ENCODE measurements at regions not wholly inside any gene's neighbourhood (a gene's known extent, or its start where the extent isn't known, plus 50 kb on each side); places are given as distances from the start of the nearest gene placed in this dataset.

DNA sequence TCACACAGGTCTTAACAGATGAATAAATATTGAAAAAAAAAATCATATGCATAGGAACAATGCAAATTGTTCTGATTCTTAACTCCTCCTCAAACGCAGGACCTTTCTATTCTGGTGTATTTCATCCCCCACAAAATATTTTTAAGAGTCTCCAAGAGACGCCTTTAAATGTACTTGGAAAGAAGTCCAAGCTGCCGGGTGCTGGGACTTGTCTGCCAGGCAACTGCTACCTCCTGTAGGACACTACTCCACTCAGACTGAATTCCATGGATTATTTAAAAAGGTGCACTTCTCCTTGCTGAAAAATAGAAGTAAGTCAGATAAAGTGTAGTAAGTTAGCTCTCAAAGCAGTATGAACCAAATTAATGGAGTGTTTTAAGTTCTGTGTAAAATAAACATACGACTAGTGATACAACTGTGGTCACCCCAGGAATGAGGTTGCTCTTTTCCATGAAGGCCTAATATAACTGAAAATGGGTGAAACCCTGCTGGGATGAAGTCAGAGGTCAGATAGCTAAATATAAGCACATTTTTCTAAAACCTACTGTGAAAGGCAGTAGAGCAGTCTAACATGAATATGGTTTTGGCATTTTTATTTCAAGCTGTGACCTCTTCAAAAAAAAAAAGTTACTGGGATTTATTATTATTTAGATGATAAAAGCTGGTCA, 189.2 kb upstream of the PBX1 start:
- BruUV-seq (replicated peaks): no TSS peak
- no peak for ATAC-seq (ENCODE audit: low read depth)
- POLR2A ChIA-PET (ENCODE audit: unreplicated experiment): no interaction called here

More for the DNA sequence above, 189.2 kb upstream of the PBX1 start:
- no peak overlapping the region for H3K9ac ChIP-seq (ENCODE audit: low read depth, low read length)
- H3K79me1 ChIP-seq (ENCODE audit: low read depth in 1 of 2, low read length in 2 of 2): no peaks in the 10 kb centered on the region
- dilution Hi-C loops (cut with HindIII; ENCODE audit: low sequenced_read_pairs, unreplicated experiment): no loop called here
- H2BK5ac ChIP-seq (ENCODE audit: low read depth, low read length, poor library complexity, severe bottlenecking): no peak overlapping the region
- in situ Hi-C loops (cut with MboI; ENCODE audit: low sequenced_read_pairs): no loop called here
- no peak overlapping the region for H3K27ac ChIP-seq (ENCODE audit: insufficient read depth, low read length)
- no peak overlapping the region for H2BK15ac ChIP-seq (ENCODE audit: low read depth, low read length)
- H4K91ac ChIP-seq (ENCODE audit: insufficient read depth, low read depth, low read length): no peak overlapping the region
- H3K9me3 ChIP-seq (ENCODE audit: control insufficient read depth, insufficient read depth, low read length): peaks cover 3% of the 10 kb centered on the region; the same call in 1 of the 2 replicates
- no peak overlapping the region for H3K14ac ChIP-seq (replicated peaks; ENCODE audit: low read depth, low read length)
- H4K20me1 ChIP-seq (ENCODE audit: insufficient read depth, low read length): no peaks in the 10 kb centered on the region
- no peak for DNase-seq
- no peak overlapping the region for H4K5ac ChIP-seq (ENCODE audit: low read depth, low read length)
- H3K4me3 ChIP-seq (ENCODE audit: insufficient read depth, low read depth, low read length): no peak overlapping the region
- H3K23ac ChIP-seq (ENCODE audit: low read depth, low read length): no peak overlapping the region
- H3K4me2 ChIP-seq (ENCODE audit: low read depth, low read length): no peak overlapping the region
- H4K8ac ChIP-seq (ENCODE audit: low read depth in 2 of 2, low read length in 2 of 2): no peak overlapping the region
- no peak overlapping the region for H2AFZ ChIP-seq (replicated peaks; ENCODE audit: low read length, poor library complexity)
- no CpG with 5 or more reads among the region's 4 CpGs for WGBS, 2 experiments (ENCODE audit: extremely low coverage in 2 of 2, insufficient read length in 1 of 2)
- H3K18ac ChIP-seq (ENCODE audit: low read depth, low read length): no peak overlapping the region
- H2BK20ac ChIP-seq (ENCODE audit: low read depth, low read length): no peak overlapping the region
- no peaks in the 10 kb centered on the region for H3K4me1 ChIP-seq (ENCODE audit: control insufficient read depth, insufficient read depth, low read length)
- intact Hi-C loops (cut with micrococcal nuclease): no loop called here
- no peak overlapping the region for H3K56ac ChIP-seq (ENCODE audit: extremely low read depth, insufficient read depth, low read length)
- TF ChIP-seq CEBPB (IDR thresholded peaks at IDR 0.05; ENCODE audit: low read depth, low read length) (no peak), CHD1 (IDR thresholded peaks at IDR 0.05; ENCODE audit: low read depth, low read length) (no peak), POLR2A (IDR thresholded peaks at IDR 0.05; ENCODE audit: low read depth, low read length) (no peak), RAD21 (IDR thresholded peaks at IDR 0.05; ENCODE audit: low read length) (no peak), BHLHE40 (IDR thresholded peaks at IDR 0.05; ENCODE audit: low read depth, low read length) (no peak), RFX5 (IDR thresholded peaks at IDR 0.05; ENCODE audit: low read depth, low read length) (no peak), MAFK (IDR thresholded peaks at IDR 0.05; ENCODE audit: low read depth, low read length) (no peak), MAZ (IDR thresholded peaks at IDR 0.05; ENCODE audit: borderline replicate concordance, low read depth, low read length) (no peak), FOS (IDR thresholded peaks at IDR 0.05; ENCODE audit: low read depth, low read length) (no peak), MXI1 (IDR thresholded peaks at IDR 0.05; ENCODE audit: borderline replicate concordance, low read depth, low read length) (no peak), RCOR1 (IDR thresholded peaks at IDR 0.05; ENCODE audit: insufficient replicate concordance, low read length) (no peak), SMC3 (IDR thresholded peaks at IDR 0.05; ENCODE audit: low read depth, low read length) (no peak)
- TF ChIP-seq, protein P1, sequence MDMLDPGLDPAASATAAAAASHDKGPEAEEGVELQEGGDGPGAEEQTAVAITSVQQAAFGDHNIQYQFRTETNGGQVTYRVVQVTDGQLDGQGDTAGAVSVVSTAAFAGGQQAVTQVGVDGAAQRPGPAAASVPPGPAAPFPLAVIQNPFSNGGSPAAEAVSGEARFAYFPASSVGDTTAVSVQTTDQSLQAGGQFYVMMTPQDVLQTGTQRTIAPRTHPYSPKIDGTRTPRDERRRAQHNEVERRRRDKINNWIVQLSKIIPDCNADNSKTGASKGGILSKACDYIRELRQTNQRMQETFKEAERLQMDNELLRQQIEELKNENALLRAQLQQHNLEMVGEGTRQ (IDR thresholded peaks at IDR 0.05; ENCODE audit: low read depth, low read length): no peak
- TF ChIP-seq, protein P2, sequence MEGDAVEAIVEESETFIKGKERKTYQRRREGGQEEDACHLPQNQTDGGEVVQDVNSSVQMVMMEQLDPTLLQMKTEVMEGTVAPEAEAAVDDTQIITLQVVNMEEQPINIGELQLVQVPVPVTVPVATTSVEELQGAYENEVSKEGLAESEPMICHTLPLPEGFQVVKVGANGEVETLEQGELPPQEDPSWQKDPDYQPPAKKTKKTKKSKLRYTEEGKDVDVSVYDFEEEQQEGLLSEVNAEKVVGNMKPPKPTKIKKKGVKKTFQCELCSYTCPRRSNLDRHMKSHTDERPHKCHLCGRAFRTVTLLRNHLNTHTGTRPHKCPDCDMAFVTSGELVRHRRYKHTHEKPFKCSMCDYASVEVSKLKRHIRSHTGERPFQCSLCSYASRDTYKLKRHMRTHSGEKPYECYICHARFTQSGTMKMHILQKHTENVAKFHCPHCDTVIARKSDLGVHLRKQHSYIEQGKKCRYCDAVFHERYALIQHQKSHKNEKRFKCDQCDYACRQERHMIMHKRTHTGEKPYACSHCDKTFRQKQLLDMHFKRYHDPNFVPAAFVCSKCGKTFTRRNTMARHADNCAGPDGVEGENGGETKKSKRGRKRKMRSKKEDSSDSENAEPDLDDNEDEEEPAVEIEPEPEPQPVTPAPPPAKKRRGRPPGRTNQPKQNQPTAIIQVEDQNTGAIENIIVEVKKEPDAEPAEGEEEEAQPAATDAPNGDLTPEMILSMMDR (conservative IDR thresholded peaks at IDR 0.05; ENCODE audit: low read depth, low read length): no peak
- TF ChIP-seq, protein P3, sequence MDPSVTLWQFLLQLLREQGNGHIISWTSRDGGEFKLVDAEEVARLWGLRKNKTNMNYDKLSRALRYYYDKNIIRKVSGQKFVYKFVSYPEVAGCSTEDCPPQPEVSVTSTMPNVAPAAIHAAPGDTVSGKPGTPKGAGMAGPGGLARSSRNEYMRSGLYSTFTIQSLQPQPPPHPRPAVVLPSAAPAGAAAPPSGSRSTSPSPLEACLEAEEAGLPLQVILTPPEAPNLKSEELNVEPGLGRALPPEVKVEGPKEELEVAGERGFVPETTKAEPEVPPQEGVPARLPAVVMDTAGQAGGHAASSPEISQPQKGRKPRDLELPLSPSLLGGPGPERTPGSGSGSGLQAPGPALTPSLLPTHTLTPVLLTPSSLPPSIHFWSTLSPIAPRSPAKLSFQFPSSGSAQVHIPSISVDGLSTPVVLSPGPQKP (IDR thresholded peaks at IDR 0.05; ENCODE audit: borderline replicate concordance, low read depth, low read length): no peak
- no peak overlapping the region for H2BK120ac ChIP-seq (ENCODE audit: low read depth, low read length)
- H2AK9ac ChIP-seq (replicated peaks; ENCODE audit: low read depth, low read length, poor library complexity): no peak overlapping the region
- CTCF ChIA-PET: no interaction called here
- no peaks in the 10 kb centered on the region for H3K36me3 ChIP-seq (ENCODE audit: control insufficient read depth, insufficient read depth, low read length)
- H3K27me3 ChIP-seq (ENCODE audit: control insufficient read depth, insufficient read depth, low read length): no peaks in the 10 kb centered on the region
- no peaks in the 10 kb centered on the region for H3K9me1 ChIP-seq (ENCODE audit: insufficient read depth, low read length)
- H2AK5ac ChIP-seq (ENCODE audit: low read depth, low read length): no peak overlapping the region
- no peak overlapping the region for H3K4ac ChIP-seq (ENCODE audit: low read depth, low read length)

Measured in IMR-90 (cell line).